ENCODE measurements at regions not wholly inside any gene's neighbourhood (a gene's known extent, or its start where the extent isn't known, plus 50 kb on each side); places are given as distances from the start of the nearest gene placed in this dataset.
"Not testable (repeated sequence)": the region's sequence is repeated elsewhere in the genome, so short reads cannot be mapped to it uniquely, and the experiment has no call there.

- not testable (repeated sequence) for TF ChIP-seq POLR2A, CTCF, EP300 (IDR thresholded peaks at IDR 0.05)
These were observed 50.0 kb upstream of the RASAL2 start for GRCh38 chr1:178043940-178044339.
